Right ventricle myocardium superior (tissue), 1 donor: ENCODE measurements at regions not wholly inside any gene's neighbourhood (a gene's known extent, or its start where the extent isn't known, plus 50 kb on each side); places are given as distances from the start of the nearest gene placed in this dataset.

Source experiments
- ATAC-seq: fragments of 200-7000 bp; cut with Tn5 transposase; one replicate; pipeline ENCODE4 v1.9.1; 2020; ENCODE audit warnings: mild to moderate bottlenecking; ENCODE audit not compliant: poor library complexity
- DNase-seq: peaks from one replicate; pipeline ENCODE4 v3.0.0-alpha.2; 2020
- intact Hi-C: fragments of 100-400 bp; cut with DNase I; formaldehyde crosslinking; loops from one replicate; pipeline ENCODE4 v1.11.2; 2022
- donor health status: DM: no; HTN: yes; CAD: no; lungs with severe emphysema.

DNA sequence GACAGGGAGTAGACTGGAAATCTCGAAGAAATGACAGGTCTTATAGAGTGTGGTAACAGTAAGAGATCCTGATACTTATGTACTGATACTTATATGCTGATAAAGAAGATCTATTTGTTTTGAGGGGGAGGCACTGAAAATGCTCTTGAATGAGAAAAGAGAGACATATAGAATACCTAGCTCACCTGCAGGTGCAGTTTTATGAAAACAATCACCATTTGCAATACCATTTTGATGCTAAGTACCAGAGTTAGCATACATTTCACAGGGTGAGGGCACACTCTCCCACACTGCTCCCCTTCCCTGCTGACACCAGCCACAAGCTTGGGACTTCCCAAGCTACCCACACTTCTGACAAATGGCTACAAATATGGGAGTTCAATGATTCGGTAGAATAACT is 1490.1 kb upstream of the IGFBP7 start:
- ATAC-seq (no peak), DNase-seq (no peak)
- intact Hi-C loops, result no loop called here

DNA sequence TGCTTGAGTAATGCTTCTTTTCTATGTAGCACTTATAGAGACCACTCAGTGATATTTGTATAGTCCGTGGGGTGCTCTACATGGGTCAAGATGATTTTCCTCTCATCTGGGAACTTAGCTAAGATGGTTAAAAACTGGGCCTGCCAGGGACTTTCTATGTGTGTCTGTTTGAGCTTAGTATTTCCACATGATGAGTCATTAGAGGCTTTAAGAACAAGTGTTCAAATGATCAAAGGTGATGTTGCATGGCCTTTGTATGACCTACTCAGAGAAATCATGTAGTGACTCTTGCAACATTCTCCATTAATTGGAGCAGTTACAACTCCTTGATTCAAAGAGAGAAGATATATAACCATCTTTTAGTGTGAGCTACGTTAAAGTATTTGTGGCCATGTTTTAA is 1480.5 kb upstream of the IGFBP7 start:
- intact Hi-C loops, result no loop called here
- DNase-seq (no peak), ATAC-seq (no peak)

DNA sequence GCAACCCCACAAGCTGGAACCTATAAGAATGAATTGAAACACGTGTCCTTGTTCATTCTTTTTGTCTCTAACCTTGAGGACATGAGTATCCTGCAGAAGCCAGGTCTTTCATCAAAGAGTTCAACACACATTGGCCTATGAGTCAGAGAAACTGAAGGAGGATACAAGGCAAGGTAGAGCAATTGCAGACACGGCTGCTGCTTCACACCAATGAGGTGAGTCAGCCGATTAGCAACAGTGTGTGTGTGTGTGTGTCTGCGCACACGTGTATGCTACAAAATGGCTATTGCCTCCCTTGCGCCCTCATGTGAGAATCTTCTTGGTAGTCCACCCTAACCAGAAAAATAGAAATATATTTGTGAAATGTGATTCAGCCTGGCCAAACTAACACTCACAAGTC is 1477.7 kb upstream of the IGFBP7 start:
- intact Hi-C loops, result no loop called here
- DNase-seq, result no peak
- no peak for ATAC-seq

DNA sequence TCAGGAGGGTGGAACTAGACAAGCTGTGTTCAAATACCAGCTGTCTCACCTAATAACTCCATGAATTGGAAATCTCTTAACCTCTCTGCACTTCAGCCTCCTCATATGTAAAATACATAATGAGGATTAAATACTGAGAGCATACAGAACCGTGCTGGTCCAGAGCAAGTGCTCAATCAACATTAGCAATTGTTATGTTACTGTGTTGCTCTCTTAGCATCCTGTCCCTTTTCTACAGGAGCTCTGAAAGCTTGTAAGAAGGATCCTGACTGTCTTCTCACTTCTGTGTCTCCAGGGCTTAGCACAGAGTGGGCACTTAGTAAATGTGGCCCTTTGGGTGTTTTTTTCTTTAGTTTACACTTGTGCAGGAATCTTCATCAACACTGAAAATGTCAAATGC is 1456.1 kb upstream of the IGFBP7 start:
- intact Hi-C loops, result no loop called here
- DNase-seq (no peak), ATAC-seq (no peak)

DNA sequence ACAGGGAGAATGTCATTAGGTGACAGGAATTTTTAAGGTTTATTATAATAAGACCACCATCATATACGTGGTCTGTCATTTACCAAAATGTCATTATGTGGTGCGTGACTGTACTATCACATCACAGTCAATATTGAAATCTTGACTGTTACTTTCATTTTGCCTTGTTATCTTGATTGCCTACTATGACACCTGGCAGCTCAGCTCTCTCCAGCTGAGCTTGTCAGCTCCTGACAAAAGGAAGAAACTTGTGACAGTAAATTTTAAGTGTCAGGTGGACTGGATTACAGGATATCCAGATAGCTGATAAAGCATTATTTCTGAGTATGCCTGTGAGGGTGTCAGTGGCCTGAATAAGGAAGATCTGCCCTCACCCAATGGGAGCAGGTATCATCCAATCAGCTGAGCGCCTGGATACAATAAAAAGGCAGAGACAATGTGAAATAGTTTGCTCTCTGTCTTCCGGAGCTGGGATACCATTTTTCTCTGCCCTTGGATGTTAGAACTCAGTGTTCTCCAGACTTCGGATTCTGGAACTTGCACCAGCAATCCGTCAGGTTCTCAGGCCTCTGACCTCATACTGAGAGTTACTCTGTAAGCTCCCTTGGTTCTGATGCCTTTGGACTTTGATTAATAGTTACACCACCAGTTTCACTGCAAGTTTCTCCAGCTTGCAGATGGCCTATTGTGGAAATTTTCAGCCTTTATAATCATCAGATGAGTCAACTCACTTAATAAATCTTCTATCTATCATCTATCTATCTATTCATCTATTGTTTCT is 1454.7 kb upstream of the IGFBP7 start:
- intact Hi-C loops, result no loop called here
- ATAC-seq (no peak), DNase-seq (no peak)

DNA sequence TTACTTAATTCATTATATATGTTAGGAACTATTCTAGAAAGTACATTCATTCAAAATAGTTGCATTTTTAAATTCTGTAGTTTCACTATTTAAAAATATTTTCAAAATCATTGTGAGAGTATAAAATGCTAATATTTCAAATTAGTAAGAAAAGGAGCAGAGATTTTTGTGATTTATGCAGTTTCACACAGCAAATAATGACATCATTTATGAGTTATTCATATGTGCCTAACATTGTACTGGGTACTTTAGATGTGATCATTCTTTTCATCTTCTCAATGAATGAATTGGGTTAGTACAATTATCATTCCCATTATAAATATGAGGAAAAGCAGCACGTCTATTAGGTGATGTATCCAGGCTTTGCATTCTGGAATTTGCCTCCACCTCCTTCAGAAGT is 1451.0 kb upstream of the IGFBP7 start:
- intact Hi-C loops, result no loop called here
- no peak for ATAC-seq
- no peak for DNase-seq

DNA sequence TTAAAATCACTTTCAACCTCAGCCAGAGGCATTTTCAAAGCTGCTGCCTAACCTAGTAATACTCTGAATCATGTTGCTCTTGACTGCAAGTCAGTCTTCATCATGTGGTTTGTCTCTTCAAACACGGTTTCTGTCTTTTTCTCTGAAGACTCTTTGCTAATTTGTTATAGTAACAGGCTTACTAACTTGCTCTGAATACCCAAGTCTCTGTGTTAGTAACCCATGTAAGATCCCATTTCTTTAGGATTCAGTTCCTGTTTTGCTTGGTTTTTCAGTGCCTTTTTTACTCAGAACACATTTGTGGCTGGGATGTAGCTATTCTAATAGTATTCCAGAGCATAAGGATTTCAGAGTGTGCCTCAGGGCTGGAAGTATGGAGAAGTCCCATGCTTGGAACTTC is 1450.6 kb upstream of the IGFBP7 start:
- ATAC-seq (no peak), DNase-seq (no peak)
- intact Hi-C loops, result no loop called here

DNA sequence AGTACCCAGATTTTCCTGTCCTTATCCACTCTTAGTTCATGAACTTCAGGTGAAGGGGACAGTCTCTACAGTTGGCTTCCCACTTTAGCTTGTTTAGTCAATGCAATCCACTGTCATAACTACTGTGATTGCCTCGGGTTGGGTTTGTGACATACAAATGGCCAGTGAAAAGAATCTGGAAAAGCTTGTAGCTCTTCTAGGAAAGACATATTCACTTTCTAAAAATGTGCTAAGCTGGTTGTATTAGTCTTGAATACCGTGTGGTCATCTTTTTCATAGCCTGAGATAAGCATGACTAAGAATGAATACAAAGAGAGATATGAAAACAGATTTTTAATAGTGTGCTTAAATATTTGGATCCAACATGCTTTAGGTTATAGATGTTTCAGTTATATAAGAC is 1443.5 kb upstream of the IGFBP7 start:
- ATAC-seq, result no peak
- no peak for DNase-seq
- intact Hi-C loops, result no loop called here

DNA sequence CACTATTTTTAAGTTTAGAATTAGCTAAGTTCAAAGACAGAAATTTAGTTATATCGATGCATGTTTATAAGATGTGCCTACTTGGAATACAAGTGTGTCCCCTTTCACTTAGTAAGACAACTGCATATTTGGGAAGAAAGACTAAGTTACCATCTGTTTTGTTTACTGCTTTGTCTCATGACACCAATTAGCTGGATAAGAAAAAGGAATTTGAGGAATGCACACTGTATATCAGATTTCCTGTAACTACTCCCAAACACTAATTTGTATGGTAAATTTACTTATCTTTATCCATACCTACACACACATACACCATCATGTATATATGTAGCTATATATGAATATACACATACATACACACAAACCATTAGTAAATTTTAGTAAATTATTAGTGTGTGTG is 1442.8 kb upstream of the IGFBP7 start:
- ATAC-seq, result no peak
- no peak for DNase-seq
- intact Hi-C loops, result no loop called here

DNA sequence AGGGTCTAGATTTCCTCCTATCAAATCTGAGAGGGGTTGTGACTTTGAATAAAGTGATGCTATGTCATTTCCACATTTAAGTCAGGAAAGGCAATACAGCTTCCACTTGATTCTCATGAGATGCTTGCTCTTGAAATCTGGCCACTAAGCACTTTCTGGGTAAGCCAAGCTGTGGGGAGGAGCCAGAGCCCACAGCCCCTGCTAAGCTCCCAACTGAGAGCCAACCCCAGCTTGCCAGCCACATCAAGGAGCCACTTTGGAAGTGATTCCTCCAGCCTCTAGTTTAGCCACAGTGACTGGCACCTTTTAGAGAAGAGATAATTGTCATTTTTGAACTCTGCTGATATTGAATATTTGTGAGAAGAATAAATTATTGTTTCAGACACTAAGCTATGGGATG is 1441.5 kb upstream of the IGFBP7 start:
- no peak for DNase-seq
- ATAC-seq, result no peak
- intact Hi-C loops, result no loop called here

DNA sequence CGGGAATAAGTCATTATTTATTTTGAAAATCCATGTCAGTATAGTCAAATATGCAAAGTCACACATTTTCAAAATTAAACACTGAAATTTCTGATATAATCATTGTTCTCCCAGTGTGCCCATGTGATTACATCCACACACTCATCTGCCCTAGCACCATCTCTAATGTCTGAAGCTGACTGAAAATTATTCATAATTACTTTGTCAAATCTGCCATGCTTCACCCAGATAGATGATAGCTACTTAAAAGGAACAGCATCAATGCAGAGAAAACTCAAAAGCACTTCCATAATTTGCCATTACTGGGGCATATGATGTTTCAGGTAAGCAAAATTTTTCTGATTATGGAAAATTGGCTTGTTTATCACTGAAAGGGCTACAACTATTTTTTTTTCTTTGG is 1433.3 kb upstream of the IGFBP7 start:
- intact Hi-C loops, result no loop called here
- ATAC-seq (no peak), DNase-seq (no peak)

DNA sequence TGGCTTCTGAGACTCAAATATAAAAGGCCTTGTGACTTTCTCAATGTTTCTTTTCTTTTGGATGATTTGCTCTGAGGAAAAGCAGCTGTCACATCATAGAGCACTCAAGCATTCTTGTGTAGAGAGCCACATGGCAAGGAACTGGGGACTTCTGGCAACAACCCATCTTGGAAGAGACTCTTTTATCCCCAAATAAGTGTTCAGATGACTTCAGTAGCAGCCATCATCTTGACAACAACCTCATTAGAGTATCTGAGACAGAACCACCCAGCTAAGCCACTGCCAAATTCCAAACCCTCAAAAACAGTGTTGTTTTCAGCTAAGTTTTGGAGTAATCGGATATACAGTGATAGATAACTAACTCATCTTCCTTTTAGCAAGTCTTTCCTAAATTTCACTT is 1431.7 kb upstream of the IGFBP7 start:
- DNase-seq, result no peak
- ATAC-seq, result no peak
- intact Hi-C loops, result no loop called here

DNA sequence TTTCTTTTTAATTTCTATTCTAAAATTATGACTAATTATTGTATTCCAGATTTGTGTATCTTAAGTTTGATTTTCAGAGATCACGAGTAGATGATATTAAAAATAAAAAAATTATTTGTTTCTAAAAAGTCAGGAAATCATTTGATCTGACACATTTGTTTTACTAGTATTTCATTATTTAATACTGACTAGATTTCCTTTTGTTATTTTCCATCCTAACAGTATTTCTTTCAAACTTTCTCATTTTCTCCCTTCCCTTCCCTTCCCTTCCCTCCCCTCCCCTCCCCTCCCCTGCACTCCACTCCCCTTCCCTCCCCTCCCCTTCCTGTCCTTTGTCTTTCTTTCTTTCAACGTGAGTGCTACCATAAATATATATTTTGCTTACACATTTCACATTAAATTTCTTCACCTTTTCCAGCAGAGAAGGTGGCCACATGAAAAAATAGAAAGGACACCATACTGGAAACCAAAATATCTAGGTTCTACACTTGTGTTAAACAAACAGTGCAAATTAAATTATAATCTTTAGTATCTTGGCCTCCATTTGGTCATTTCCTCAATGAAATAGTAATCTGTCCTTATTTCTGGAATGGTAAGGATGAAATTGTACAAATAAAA is 1412.7 kb upstream of the IGFBP7 start:
- intact Hi-C loops, result no loop called here
- DNase-seq, result no peak
- no peak for ATAC-seq

DNA sequence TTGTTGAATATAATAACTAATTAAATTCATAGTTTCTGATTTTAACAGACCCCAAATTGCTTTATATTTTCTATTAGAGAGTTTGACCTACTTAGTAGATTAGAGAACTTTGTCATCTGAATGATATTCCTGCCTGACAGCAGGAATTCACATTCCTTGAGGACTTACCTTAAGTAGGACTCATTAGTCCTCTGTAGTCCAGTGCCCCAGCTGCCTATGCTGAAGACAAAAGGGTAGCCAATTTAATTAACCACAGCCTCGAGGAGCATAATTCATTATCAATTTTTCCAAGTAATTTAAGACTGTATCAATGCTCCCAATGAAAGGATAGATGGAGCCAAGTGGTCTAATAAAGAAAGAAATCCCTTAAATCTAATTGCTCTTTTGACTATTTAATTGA is 1405.0 kb upstream of the IGFBP7 start:
- intact Hi-C loops, result no loop called here
- no peak for ATAC-seq
- no peak for DNase-seq

DNA sequence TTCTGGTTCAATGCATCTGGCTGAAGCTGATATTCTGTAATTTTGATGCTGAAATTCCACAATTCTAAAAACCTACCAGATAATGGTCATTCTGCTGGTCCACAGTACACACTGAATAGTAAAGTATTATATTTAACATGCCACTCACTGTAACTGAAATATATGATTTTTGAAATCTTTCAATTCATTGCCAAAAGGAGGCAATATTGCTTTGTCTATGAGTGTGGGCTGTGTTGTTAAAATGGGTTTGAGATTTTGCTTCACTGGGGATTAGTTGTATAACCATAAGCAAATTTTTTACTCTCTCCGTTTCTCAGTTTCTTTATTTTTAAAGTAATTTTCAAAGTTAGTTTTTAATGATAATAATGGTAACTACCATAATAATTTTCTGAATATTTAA is 1404.1 kb upstream of the IGFBP7 start:
- intact Hi-C loops, result no loop called here
- DNase-seq (no peak), ATAC-seq (no peak)

DNA sequence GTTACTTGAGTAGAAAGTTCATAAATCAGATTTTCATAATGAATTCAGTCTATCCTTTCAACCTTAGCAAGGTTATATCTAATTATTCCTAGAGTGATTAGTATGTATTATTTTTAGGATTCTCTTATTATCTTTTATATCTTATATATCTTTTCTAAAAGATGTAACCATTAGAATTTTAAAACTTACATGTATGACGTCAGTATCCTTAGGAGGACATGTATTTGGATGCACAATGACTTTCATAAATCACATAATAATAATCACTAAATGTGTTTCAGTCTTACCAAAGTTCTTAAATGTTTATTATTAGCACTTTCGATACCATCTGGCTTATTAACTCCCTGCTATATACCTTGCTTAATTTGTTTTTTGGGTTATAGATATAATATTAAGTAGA is 1400.5 kb upstream of the IGFBP7 start:
- DNase-seq (no peak), ATAC-seq (no peak)
- intact Hi-C loops, result no loop called here

DNA sequence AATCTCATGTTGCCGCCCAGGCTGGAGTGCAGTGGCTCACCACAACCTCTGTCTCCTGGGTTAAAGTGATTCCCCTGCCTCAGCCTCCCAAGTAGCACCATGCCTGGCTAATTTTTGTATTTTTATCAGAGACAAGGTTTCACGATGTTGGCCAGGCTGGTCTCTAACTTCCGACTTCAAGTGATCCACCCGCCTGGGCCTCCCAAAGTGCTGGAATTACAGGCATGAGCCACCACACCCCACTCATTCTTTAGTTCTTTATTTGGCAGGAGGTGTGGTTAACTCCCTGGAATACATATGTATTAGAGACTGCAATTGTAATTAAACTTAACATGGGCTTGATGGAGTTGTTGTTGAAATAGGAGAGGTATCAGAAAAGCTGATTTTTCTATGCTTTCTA is 1396.9 kb upstream of the IGFBP7 start:
- intact Hi-C loops, result no loop called here
- ATAC-seq (no peak), DNase-seq (no peak)

DNA sequence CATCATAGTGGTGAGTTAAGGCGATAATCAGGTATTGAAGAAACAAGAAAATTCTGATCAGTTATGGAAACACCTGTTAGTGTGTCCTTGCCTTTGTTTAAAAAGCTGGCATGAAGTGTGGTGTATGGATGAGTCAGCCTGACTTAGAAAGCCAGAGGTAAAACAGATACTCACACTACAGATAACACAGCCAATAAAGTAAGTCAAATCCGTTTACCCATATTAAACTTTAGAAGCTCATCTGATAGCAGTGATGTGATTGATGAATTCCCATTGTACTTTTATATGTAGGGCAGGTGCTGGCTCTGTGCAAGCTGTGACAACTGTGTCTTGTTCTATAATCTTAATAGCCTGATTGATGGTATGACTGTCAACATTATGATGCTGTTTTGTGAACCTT is 1392.7 kb upstream of the IGFBP7 start:
- intact Hi-C loops, result no loop called here
- ATAC-seq, result no peak

DNA sequence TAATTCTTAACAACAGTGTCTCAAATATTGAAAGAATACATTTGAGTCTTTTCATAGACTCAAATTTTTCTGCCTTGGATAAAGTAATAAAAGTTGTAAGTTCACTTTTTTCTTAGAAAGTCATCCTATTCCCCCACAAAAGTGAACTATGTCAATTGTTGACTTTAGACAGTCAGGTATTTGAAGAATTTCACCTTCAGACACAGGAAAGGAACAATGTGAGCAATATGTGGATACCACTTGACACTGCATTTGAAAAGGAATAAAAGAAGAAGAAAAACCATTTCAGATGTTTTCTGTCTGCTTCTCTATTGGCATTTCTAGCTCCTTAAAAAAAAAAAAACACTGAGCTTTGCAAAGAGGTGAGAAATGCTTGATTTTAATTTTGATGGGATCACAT is 1389.0 kb upstream of the IGFBP7 start:
- ATAC-seq, result no peak
- intact Hi-C loops, result no loop called here
- no peak for DNase-seq

More for the DNA sequence above, 1392.7 kb upstream of the IGFBP7 start:
- DNase-seq, result no peak

DNA sequence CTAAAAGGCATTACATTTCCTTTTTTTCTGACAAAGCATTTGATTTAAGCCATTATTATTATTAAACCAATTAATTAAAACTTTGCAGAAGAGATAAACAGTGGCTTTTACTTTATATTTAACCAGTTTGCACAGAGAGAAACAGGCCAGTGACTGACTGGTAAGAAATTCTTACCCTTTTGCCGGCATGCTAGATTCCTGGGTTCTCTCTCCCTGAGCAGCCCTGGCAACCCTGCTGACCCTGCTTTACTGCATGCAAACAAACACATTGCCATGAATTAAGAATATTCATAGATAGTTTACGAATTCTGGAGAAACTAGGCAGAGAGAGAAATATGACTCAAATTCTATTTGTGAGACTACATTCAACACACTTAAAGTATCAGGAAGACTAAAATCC is 1381.4 kb upstream of the IGFBP7 start:
- ATAC-seq (no peak), DNase-seq (no peak)
- intact Hi-C loops, result no loop called here

DNA sequence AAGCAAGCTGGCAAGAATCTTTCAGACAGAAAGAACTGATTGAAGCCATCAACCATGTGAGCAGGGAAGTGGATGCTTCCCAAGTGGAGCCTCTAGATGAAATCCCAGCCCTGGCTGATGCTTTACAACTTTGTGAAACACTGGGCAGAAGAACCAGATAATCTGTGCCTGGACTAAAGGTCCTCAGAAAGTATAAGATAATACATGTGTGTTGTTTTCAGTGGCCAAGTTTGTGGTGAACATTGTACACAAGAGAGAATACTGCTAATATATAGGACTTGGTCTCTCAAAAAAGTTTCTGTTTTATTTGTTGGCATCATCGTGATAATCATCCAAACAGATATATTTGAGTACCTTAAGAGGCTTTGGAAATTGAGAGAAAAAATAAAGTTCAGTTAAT is 1367.8 kb upstream of the IGFBP7 start:
- intact Hi-C loops, result no loop called here
- ATAC-seq (no peak), DNase-seq (no peak)
